ENCODE measurements at regions not wholly inside any gene's neighbourhood (a gene's known extent, or its start where the extent isn't known, plus 50 kb on each side); places are given as distances from the start of the nearest gene placed in this dataset.

GRCh38 chr7:69465262-69465661 lies 133.0 kb upstream of the AUTS2 start:
- no peaks in the 10 kb centered on the region for H3K4me1 ChIP-seq
- no peaks in the 10 kb centered on the region for H3K9me3 ChIP-seq
- intact Hi-C loops (cut with DNase I) = no loop called here
- TF ChIP-seq, protein P1, sequence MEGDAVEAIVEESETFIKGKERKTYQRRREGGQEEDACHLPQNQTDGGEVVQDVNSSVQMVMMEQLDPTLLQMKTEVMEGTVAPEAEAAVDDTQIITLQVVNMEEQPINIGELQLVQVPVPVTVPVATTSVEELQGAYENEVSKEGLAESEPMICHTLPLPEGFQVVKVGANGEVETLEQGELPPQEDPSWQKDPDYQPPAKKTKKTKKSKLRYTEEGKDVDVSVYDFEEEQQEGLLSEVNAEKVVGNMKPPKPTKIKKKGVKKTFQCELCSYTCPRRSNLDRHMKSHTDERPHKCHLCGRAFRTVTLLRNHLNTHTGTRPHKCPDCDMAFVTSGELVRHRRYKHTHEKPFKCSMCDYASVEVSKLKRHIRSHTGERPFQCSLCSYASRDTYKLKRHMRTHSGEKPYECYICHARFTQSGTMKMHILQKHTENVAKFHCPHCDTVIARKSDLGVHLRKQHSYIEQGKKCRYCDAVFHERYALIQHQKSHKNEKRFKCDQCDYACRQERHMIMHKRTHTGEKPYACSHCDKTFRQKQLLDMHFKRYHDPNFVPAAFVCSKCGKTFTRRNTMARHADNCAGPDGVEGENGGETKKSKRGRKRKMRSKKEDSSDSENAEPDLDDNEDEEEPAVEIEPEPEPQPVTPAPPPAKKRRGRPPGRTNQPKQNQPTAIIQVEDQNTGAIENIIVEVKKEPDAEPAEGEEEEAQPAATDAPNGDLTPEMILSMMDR (IDR thresholded peaks at IDR 0.05) = no peak
- no peaks in the 10 kb centered on the region for H3K27me3 ChIP-seq
- H3K27ac ChIP-seq = no peak overlapping the region
- no peak overlapping the region for H3K4me3 ChIP-seq
- DNase-seq = no peak
- no peak overlapping the region for H3K9ac ChIP-seq (ENCODE audit: low read depth in 2 of 2, low read length in 2 of 2)
- no peaks in the 10 kb centered on the region for H3K36me3 ChIP-seq

DNA sequence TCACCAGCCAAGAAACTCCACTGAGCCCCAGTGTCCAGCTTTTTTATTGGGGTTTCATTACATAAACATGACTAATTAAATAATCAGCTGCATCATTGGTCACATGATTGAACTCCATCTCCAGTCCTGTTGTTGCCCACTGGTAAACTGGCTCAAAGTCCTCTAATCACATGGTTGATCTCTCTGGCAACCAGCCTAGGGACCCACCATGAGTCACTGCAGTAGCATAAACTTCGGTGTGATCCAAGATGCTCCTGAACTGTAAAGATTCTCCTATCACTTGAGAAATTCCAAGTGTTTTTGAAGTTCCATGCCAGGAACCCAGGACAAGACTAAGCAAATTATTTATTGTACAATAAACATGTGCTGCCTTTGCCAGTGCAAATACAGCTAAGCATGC lies 130.4 kb upstream of the AUTS2 start:
- Histone ChIP-seq H3K9ac (ENCODE audit: low read depth in 2 of 2, low read length in 2 of 2) (no peak overlapping the region), H3K4me1 (no peaks in the 10 kb centered on the region), H3K9me3 (no peaks in the 10 kb centered on the region), H3K27me3 (no peaks in the 10 kb centered on the region), H3K4me3 (no peak overlapping the region), H3K27ac (no peak overlapping the region), H3K36me3 (no peaks in the 10 kb centered on the region)
- no peak for DNase-seq
- intact Hi-C loops (cut with DNase I) = no loop called here
- TF ChIP-seq, protein P1 (IDR thresholded peaks at IDR 0.05) = no peak

DNA sequence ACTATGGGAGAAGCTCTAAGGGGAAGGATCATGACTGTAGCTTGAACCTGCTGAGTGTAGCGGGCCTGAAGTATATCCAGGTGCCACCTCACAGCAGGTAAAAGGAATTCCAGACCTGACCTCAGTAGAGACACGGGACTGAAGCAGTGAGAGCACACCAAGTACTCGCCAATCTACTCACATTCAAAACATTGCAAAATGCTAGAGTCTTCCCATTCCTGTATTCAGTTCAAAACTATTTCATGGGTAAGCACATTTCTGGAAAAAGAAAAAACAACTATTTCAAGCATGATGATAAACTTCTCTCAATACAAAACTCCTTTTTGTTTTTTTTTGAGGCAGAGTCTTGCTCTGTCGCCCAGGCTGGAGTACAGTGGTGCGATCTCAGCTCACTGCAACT lies 121.9 kb upstream of the AUTS2 start:
- no peaks in the 10 kb centered on the region for H3K36me3 ChIP-seq
- no peaks in the 10 kb centered on the region for H3K4me1 ChIP-seq
- H3K27me3 ChIP-seq = no peaks in the 10 kb centered on the region
- TF ChIP-seq, protein P1 (IDR thresholded peaks at IDR 0.05) = no peak
- no peak overlapping the region for H3K9ac ChIP-seq (ENCODE audit: low read depth in 2 of 2, low read length in 2 of 2)
- H3K4me3 ChIP-seq = no peak overlapping the region
- H3K27ac ChIP-seq = no peak overlapping the region
- H3K9me3 ChIP-seq = no peaks in the 10 kb centered on the region
- intact Hi-C loops (cut with DNase I) = no loop called here
- DNase-seq = no peak

GRCh38 chr7:69482676-69483075 lies 115.6 kb upstream of the AUTS2 start:
- Histone ChIP-seq H3K4me3 (no peak overlapping the region), H3K9me3 (no peaks in the 10 kb centered on the region), H3K27me3 (no peaks in the 10 kb centered on the region), H3K27ac (no peak overlapping the region), H3K4me1 (no peaks in the 10 kb centered on the region), H3K9ac (ENCODE audit: low read depth in 2 of 2, low read length in 2 of 2) (no peak overlapping the region), H3K36me3 (no peaks in the 10 kb centered on the region)
- TF ChIP-seq, protein P1 (IDR thresholded peaks at IDR 0.05) = no peak
- intact Hi-C loops (cut with DNase I) = no loop called here
- DNase-seq = no peak

DNA sequence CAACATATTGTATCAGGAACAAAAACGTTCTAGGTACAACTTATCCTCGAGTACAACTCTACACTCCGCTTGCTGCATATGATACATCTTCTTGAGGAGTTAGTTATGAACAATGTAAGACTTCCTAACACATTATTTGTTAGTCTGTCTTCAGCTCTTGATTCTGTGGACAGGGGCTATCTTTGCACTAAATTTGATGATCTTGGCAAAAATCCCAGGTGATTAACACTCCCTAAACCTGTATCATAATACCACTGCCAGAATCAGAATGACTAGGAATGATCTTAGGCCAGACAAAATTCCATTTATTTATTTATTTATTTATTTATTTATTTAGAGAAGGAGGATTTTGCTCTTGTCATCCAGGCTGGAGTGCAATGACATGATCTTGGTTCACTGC lies 108.7 kb upstream of the AUTS2 start:
- Histone ChIP-seq H3K36me3 (no peaks in the 10 kb centered on the region), H3K4me3 (no peak overlapping the region), H3K4me1 (no peaks in the 10 kb centered on the region), H3K9ac (ENCODE audit: low read depth in 2 of 2, low read length in 2 of 2) (no peak overlapping the region), H3K27ac (no peak overlapping the region), H3K9me3 (no peaks in the 10 kb centered on the region), H3K27me3 (no peaks in the 10 kb centered on the region)
- no peak for DNase-seq
- intact Hi-C loops (cut with DNase I) = no loop called here
- TF ChIP-seq, protein P1 (IDR thresholded peaks at IDR 0.05) = no peak

- Histone ChIP-seq H3K36me3 (no peaks in the 10 kb centered on the region), H3K4me3 (no peak overlapping the region), H3K27me3 (no peaks in the 10 kb centered on the region), H3K9me3 (no peaks in the 10 kb centered on the region), H3K9ac (ENCODE audit: low read depth in 2 of 2, low read length in 2 of 2) (no peak overlapping the region), H3K27ac (no peak overlapping the region), H3K4me1 (no peaks in the 10 kb centered on the region)
- intact Hi-C loops (cut with DNase I) = no loop called here
- TF ChIP-seq, protein P1 (IDR thresholded peaks at IDR 0.05) = no peak
- DNase-seq = no peak
Measured at GRCh38 chr7:69498671-69499070, 99.6 kb upstream of the AUTS2 start.

Measured in colonic mucosa (tissue), 4 donors.